HG02759 (cell line): ENCODE measurements at regions not wholly inside any gene's neighbourhood (a gene's known extent, or its start where the extent isn't known, plus 50 kb on each side); places are given as distances from the start of the nearest gene placed in this dataset.
"Not testable (repeated sequence)": the region's sequence is repeated elsewhere in the genome, so short reads cannot be mapped to it uniquely, and the experiment has no call there.

Source experiments
- ATAC-seq: cut with Tn5 transposase; IDR thresholded peaks from one replicate; pipeline ENCODE4 v1.9.1; 2021; ENCODE audit warnings: mild to moderate bottlenecking, moderate library complexity; ENCODE audit not compliant: unreplicated experiment

DNA sequence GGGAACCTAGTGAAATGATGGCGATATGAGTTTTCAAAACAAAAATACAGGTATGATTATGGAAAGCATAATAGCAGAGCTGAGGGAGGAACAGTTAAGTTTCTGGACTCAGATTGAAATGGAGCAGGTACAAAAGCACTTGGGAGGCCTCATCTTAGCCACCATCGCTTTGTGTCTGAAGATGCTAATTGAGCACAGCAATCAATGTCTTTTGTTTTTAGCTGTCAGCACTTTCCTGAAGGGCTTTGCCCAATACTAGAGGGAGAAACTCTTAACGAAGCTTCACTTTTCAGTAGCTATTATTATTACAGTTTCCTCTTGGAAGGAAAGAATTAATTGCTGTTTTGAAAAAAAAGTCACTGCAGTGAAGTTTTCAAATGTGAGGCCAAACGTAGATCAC is 348.7 kb downstream of the RWDD3 start:
- ATAC-seq = no peak

GRCh38 chr1:95583661-95584210 is 349.7 kb downstream of the RWDD3 start:
- no peak for ATAC-seq

DNA sequence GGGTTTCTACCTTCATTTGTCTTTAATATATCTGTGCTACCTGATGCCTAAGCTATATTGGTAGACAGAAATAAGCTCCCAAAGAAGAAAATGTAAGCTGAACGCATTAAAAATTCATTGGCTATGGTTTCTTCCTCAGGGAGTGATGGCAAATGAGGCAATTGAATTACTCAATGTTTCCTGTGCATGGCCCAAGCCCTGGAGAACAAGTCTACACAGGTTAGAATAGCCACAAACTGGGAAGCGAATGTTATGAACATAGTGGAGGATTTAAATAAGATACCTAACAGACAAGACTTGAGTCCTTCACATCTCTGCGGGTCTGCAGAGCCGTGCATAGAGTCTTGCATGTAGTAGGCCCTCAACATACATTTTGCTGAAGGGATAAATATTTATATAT is 350.3 kb downstream of the RWDD3 start:
- ATAC-seq = no peak

DNA sequence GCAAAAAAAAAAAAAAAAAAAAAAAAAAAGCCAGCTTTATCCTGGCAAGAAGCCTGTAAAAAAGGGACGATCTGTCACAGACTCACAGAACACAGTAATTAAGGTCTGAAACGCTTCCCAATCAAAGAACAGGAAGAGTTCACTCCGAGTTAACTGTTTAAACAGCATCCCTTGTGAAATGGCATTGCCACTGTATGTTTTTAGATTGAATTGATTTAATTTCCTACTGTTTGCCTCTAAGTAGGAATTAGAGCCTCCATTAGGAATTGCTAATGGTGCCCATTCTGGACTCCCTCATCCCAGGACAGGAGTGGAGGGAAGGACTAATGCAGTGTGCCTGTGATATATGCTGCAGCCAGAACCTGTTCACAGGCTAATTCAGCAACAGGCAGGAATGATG is 370.8 kb downstream of the RWDD3 start:
- no peak for ATAC-seq

DNA sequence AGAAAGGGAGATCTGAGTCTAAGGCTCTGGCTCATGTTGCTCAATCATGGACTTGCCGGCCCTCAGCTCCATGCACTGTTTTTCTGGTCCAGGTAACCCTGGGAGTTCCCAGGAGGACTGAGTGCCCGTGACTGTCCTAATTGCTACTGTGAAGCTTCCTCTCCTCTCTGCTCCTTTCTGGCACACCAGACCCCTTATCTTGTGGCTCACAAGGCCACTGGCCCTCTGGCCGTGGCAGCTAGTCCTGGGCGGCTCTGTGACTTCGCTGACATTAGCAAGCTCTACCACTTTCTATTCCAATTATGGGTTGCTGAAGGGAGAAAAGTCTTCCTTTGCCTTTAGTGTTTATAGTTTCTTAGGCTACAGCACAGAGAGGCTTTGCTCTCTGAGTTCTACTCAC is 380.2 kb downstream of the RWDD3 start:
- ATAC-seq = no peak

GRCh38 chr1:95615421-95615820 is 381.4 kb downstream of the RWDD3 start:
- ATAC-seq = no peak

GRCh38 chr1:95620076-95620475 is 386.1 kb downstream of the RWDD3 start:
- ATAC-seq = no peak

GRCh38 chr1:95622609-95623008 is 388.6 kb downstream of the RWDD3 start:
- no peak for ATAC-seq

DNA sequence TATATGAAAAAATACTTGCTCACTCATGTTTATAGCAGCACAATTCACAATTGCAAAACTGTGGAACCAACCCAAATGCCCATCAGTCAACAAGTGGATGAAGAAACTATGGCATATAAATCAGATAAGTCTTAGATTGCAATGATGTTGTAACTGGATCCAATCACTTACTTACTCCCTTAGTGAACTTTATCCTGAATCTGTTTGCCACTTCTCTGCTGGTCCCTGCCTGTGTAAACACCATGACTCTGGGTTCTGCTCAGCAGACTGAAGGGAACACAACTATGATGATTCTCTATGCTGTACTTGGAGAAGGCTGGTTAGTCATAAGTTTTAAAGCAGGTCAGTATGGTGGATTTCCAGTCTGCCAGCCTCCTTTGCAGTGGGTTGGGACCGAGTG is 391.2 kb downstream of the RWDD3 start:
- no peak for ATAC-seq

DNA sequence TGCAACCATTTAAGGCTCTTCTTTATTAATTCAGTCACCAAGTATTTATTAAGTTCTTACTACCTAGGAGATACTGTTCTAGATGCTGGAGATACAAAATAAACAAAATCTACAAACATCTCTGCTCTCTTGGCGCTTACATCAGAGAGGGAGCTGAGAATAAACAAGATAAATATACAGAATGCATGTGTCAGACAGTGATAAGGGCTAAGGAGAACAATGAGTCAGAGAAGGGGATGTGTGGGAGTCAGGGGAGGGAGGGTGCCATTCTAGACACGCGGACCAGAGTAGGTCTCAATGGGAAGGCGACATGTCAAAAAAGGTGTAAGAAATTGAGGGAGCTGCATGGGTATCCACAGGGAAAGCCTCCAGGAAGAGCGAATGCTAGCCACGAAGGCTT is 393.2 kb downstream of the RWDD3 start:
- ATAC-seq = no peak

DNA sequence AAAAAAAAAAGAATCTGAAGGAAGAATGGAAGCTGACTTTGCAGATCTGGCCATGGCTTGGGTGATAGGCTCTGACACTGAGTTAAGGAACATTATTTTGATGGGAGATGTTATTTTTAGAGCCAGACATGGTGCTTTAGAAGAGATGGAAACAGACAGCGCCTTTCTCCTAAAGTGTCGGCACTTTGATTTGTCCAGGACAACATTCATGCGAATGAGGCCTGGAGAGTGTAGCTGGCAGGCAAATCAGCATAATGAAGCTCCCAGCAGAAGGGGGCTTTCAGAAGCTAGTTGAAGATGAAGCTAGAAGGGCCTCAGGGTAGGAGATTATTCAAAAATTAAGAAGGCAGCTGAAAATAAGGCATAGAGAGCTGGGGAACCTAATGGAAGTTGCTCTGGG is 397.7 kb downstream of the RWDD3 start:
- no peak for ATAC-seq

DNA sequence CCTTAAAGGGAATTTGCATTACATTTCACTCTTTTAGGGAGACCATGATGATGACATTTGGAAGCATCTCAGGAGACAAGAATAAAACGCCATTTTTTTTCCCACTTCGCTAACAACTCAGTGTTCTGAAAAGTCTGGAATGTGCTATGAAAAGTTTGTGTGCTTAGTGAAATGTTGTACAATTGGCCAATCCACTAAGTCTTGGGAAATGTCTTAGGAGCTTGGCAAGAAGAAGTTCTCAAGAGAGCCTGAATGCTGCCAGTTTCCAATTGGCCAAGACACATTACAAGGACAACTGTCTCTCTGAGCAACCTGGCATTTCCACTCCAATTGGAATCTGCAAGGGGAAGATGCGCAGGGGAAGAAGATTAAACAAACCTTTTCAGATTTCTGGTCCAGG is 401.8 kb downstream of the RWDD3 start:
- ATAC-seq = no peak

DNA sequence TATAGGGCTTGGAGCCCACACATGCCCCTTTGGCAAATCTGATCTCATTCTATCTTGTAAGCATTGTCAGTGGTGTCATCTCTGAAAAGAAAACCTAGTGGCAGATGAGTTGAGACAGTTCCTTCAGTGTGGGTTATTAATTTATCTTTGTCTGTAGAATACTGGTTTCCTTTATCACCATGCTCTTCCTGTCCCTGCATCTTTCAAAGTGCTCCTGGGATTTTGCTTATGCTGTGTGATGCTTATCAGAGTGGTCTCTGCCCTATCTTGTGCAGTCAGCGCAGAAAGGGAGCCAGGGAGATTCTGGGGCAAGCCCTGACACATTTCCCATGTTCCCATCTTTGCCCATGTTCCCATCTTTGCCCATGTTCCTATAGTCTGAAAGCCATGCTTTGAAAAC is 402.9 kb downstream of the RWDD3 start:
- no peak for ATAC-seq

- no peak for ATAC-seq
Measured at GRCh38 chr1:95640746-95641145, 406.7 kb downstream of the RWDD3 start.

GRCh38 chr1:95641386-95641785 is 407.4 kb downstream of the RWDD3 start:
- no peak for ATAC-seq

DNA sequence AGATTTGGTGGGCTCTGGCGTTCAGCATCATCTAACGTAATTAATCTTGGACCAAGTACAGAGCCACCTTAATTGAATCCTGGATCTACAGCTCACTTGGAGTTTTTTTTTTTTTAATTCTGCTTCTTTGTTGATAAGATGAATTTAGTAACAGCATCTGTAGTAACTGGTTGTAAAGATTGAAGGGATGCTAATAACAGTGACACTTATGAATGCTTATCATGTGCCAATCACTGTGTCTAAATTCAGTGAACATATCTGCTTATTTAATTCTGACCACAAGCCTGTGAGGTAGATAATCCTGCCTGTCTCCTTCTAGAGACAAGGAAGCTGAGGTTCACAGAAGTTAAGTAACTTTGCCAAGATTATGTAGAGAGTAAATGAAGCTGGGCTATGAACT is 408.0 kb downstream of the RWDD3 start:
- ATAC-seq = no peak

DNA sequence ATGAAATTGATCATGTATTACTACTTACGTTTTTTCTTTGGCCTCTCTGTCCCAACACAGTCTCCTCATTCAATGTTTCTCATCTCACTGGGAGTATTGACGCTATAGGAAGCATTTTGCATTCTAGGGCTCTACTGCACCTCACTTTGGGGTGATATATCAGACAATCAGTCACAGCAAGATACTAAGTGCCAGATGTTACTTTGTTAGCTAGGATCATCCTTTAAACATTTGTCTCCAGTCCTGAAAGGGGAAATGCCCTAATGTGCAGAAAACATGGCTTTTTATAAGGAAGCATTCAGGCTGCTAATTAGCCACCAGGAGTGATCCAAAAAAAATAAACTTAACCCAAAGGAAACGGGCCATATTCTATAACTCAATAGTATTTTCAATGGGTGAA is 409.1 kb downstream of the RWDD3 start:
- ATAC-seq = no peak

- ATAC-seq = not testable (repeated sequence)
Measured at GRCh38 chr1:95645126-95645525, 411.1 kb downstream of the RWDD3 start.

- ATAC-seq = no peak
Measured at GRCh38 chr1:95650631-95651030, 416.6 kb downstream of the RWDD3 start.

- no peak for ATAC-seq
Measured at GRCh38 chr1:95652423-95652965, 418.5 kb downstream of the RWDD3 start.

DNA sequence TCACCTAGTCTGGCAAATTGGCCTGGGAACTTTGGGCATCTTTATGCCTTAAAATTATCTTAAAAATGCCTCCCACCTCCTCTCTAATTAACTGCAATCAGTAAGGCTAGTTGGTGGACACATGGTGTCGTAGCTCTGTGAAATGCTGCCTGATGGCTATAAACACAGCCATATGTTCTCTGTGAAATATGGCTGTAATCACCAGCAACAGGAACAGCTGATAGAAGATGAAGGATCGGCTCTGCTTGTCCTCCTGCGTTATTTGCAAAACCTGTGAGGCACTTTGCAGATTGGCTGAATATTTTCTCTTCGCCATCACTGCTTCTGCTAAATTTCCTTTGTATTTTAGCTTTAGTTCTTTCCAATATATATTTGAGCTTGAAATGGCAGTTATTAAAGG is 419.6 kb downstream of the RWDD3 start:
- no peak for ATAC-seq

GRCh38 chr1:95655321-95656020 is 421.5 kb downstream of the RWDD3 start:
- ATAC-seq = no peak

DNA sequence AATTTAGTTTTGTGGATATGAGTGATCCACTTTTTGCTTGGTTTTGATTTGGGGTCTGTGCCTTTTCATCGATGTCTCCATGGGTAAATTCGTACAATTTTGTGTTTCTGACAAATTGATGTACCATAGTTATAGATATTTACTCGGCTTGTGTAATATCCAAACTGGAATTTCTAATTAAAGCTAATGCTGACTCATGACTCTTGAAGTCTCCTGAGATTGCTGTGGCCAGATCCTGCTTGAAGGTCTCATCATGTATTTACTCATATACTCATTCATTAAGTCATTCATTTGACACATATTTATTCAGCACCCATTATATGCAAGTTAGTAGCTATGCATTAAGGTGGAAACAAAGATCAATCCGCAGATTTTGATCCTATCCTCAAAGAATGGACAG is 423.2 kb downstream of the RWDD3 start:
- no peak for ATAC-seq
